DND-41 (cell line): ENCODE measurements at regions not wholly inside any gene's neighbourhood (a gene's known extent, or its start where the extent isn't known, plus 50 kb on each side); places are given as distances from the start of the nearest gene placed in this dataset.

Source experiments
- ATAC-seq: fragments of 200-7000 bp; cut with Tn5 transposase; 3 replicates; pipeline ENCODE4 v1.9.1; 2021; ENCODE audit warnings: low read depth; ENCODE audit not compliant: insufficient read depth
- DNase-seq: peaks from one replicate; pipeline ENCODE4 v3.0.0-alpha.2; 2020
- H2AFZ ChIP-seq: 2 replicates; pipeline ENCODE4 v1.6.0; 2012; ENCODE audit warnings: low read depth, low read length
- H3K27ac ChIP-seq: 2 replicates; pipeline ENCODE4 v1.5.1; 2012; ENCODE audit warnings: low read length, inconsistent platforms
- H3K27me3 ChIP-seq: fragments of 200-600 bp; sonication (generic); 2 replicates; pipeline ENCODE4 v1.6.0; 2012; ENCODE audit warnings: low read length, mild to moderate bottlenecking, inconsistent platforms; ENCODE audit not compliant: insufficient read depth, poor library complexity
- H3K36me3 ChIP-seq: 2 replicates; pipeline ENCODE4 v1.5.1; 2012; ENCODE audit warnings: low read length, inconsistent platforms; ENCODE audit not compliant: insufficient read depth
- H3K4me1 ChIP-seq: 2 replicates; pipeline ENCODE4 v1.5.1; 2012; ENCODE audit warnings: mild to moderate bottlenecking, low read length; ENCODE audit not compliant: insufficient read depth
- H3K4me2 ChIP-seq: 2 replicates; pipeline ENCODE4 v1.6.0; 2012; ENCODE audit warnings: mild to moderate bottlenecking, moderate library complexity, low read length, inconsistent platforms; ENCODE audit not compliant: insufficient read depth
- H3K4me3 ChIP-seq, 2 experiments: fragments of 200-600 bp in 1 of 2; shearing (Covaris generic) in 1 of 2; 2 replicates each; pipeline ENCODE4 v1.5.1; 2012 to 2016; ENCODE audit warnings: inconsistent platforms in 2 of 2, low read length in 2 of 2, mild to moderate bottlenecking in 2 of 2, low read depth in 1 of 2, moderate library complexity in 1 of 2
- H3K79me2 ChIP-seq: 2 replicates; pipeline ENCODE4 v1.6.0; 2012; ENCODE audit warnings: low read length, inconsistent platforms; ENCODE audit not compliant: insufficient read depth
- H3K9ac ChIP-seq: 2 replicates; pipeline ENCODE4 v1.6.0; 2012; ENCODE audit warnings: low read depth, mild to moderate bottlenecking, inconsistent platforms, low read length, moderate library complexity
- H3K9me3 ChIP-seq: 2 replicates; pipeline ENCODE4 v1.5.1; 2012; ENCODE audit warnings: low read length, moderate library complexity, mild to moderate bottlenecking, inconsistent platforms; ENCODE audit not compliant: insufficient read depth, severe bottlenecking
- H4K20me1 ChIP-seq: 2 replicates; pipeline ENCODE4 v1.6.0; 2012; ENCODE audit warnings: low read length; ENCODE audit not compliant: insufficient read depth
- EZH2 ChIP-seq: IDR thresholded peaks from 3 replicates; pipeline ENCODE4 v1.6.1; 2012; ENCODE audit warnings: borderline replicate concordance, low read depth, mild to moderate bottlenecking, moderate library complexity, low read length, inconsistent platforms; ENCODE audit not compliant: severe bottlenecking
- TF ChIP-seq, protein P1 (sequence below): IDR thresholded peaks from 2 replicates; pipeline ENCODE4 v1.5.1; 2012; ENCODE audit warnings: borderline replicate concordance, low read length, moderate library complexity, mild to moderate bottlenecking; ENCODE audit not compliant: poor library complexity, severe bottlenecking; ENCODE audit errors: extremely low read depth

DNA sequence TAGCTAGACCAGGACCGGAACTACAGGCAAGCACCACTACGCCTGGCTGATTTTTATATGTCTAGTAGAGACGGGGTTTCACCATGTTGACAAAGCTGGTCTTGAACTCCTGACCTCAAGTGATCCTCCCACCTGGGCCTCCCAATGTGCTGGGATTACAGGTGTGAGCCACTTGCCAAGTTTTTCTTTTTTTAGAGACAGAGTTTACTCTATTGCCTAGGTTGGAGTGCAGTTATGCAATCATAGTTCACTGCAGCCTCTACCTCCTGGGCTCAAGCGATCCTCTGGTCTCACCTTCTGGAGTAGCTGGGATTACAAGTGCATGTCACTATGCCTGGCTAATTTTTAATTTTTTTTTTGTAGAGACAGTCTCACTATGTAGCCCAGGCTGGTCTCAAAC, 201.5 kb upstream of the TBX3 start:
- Histone ChIP-seq H3K4me1 (no peaks in the 10 kb centered on the region), H3K9ac (no peak overlapping the region), H2AFZ (no peak overlapping the region), H3K27ac (no peak overlapping the region), H3K4me3 (no peak overlapping the region), H3K27me3 (no peaks in the 10 kb centered on the region), H4K20me1 (no peaks in the 10 kb centered on the region), H3K4me2 (no peak overlapping the region), H3K9me3 (no peaks in the 10 kb centered on the region), H3K79me2 (no peaks in the 10 kb centered on the region), H3K36me3 (no peaks in the 10 kb centered on the region)
- ATAC-seq (no peak), DNase-seq (no peak)
- TF ChIP-seq, protein P1, sequence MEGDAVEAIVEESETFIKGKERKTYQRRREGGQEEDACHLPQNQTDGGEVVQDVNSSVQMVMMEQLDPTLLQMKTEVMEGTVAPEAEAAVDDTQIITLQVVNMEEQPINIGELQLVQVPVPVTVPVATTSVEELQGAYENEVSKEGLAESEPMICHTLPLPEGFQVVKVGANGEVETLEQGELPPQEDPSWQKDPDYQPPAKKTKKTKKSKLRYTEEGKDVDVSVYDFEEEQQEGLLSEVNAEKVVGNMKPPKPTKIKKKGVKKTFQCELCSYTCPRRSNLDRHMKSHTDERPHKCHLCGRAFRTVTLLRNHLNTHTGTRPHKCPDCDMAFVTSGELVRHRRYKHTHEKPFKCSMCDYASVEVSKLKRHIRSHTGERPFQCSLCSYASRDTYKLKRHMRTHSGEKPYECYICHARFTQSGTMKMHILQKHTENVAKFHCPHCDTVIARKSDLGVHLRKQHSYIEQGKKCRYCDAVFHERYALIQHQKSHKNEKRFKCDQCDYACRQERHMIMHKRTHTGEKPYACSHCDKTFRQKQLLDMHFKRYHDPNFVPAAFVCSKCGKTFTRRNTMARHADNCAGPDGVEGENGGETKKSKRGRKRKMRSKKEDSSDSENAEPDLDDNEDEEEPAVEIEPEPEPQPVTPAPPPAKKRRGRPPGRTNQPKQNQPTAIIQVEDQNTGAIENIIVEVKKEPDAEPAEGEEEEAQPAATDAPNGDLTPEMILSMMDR, result no peak
- no peak for TF ChIP-seq EZH2

DNA sequence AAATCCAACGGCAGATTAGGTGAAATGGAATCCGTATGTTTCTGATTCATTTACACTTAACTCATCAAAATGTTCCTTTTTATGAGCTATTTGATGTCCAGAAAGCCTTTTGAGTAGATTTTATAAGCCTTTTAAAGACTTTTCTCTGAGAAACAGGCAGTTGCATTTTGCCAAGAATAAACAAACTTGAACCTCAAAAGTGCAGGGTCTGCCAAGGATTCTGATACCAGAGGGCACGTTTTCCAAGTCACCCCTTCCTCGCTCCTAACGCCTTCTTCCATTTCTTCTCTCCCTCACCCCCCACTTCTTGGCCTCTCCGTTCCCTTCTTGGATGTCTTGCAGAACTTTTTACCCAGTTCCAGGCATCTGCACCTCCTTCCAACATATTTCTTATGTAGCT, 200.6 kb upstream of the TBX3 start:
- TF ChIP-seq, protein P1, result no peak
- TF ChIP-seq EZH2, result no peak
- no peaks in the 10 kb centered on the region for H3K27me3 ChIP-seq
- no peaks in the 10 kb centered on the region for H4K20me1 ChIP-seq
- H3K4me3 ChIP-seq, result no peak overlapping the region
- ATAC-seq (no peak), DNase-seq (no peak)
- H3K4me1 ChIP-seq, result no peaks in the 10 kb centered on the region
- no peak overlapping the region for H2AFZ ChIP-seq
- no peak overlapping the region for H3K9ac ChIP-seq
- H3K27ac ChIP-seq, result no peak overlapping the region
- H3K36me3 ChIP-seq, result no peaks in the 10 kb centered on the region
- H3K9me3 ChIP-seq, result no peaks in the 10 kb centered on the region
- H3K4me2 ChIP-seq, result no peak overlapping the region
- no peaks in the 10 kb centered on the region for H3K79me2 ChIP-seq

DNA sequence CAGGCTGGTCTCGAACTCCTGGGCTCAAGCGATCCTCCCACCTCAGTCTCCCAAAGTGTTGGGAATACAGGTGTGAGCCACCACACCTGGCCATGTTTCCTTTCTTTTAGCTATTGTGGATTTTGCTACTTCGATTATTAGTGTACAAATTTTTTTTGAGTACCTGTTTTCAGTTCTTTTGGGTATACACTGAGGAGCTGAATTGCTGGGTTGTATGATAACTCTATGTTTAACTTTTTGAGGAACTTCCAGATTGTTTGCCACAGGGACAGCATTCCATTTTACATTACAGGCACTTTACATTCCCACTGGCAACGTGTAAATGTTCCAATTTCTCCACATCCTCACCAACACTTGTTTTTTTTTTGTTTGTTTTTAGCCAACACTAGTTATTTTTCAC, 198.1 kb upstream of the TBX3 start:
- TF ChIP-seq, protein P1, result no peak
- TF ChIP-seq EZH2, result no peak
- no peak overlapping the region for H3K27ac ChIP-seq
- no peak overlapping the region for H3K9ac ChIP-seq
- no peaks in the 10 kb centered on the region for H3K27me3 ChIP-seq
- H3K36me3 ChIP-seq, result no peaks in the 10 kb centered on the region
- DNase-seq (no peak), ATAC-seq (no peak)
- no peak overlapping the region for H3K4me2 ChIP-seq
- no peak overlapping the region for H2AFZ ChIP-seq
- no peak overlapping the region for H3K4me3 ChIP-seq
- no peaks in the 10 kb centered on the region for H3K9me3 ChIP-seq
- no peaks in the 10 kb centered on the region; the same call in 1 of the 2 replicates for H4K20me1 ChIP-seq
- no peaks in the 10 kb centered on the region for H3K4me1 ChIP-seq
- no peaks in the 10 kb centered on the region for H3K79me2 ChIP-seq

DNA sequence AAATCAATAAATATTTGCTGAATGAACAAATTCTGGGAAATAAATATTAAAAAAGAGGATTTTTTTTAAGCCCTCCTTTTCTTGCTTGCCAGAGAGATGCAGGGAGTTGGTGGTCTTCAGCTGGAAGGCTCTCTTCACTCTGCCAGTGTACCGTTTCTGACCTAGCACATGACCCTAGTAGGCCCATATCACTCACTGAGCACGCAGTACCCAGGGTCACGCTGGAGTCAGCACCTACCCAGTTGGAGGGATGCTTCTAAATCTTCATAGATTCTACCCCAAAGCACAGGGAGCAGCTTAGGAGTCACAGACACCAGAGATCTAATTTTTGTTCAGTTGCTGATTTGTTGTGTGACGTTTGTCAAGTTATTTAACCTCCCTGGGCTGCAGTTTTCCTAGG, 195.4 kb upstream of the TBX3 start:
- no peaks in the 10 kb centered on the region for H3K36me3 ChIP-seq
- DNase-seq (no peak), ATAC-seq (no peak)
- no peak for TF ChIP-seq EZH2
- TF ChIP-seq, protein P1, result no peak
- no peak overlapping the region for H3K27ac ChIP-seq
- no peak overlapping the region for H2AFZ ChIP-seq
- no peaks in the 10 kb centered on the region for H3K27me3 ChIP-seq
- no peak overlapping the region for H3K9ac ChIP-seq
- no peaks in the 10 kb centered on the region for H3K4me1 ChIP-seq
- H3K4me2 ChIP-seq, result no peak overlapping the region
- no peaks in the 10 kb centered on the region for H3K9me3 ChIP-seq
- H4K20me1 ChIP-seq, result no peaks in the 10 kb centered on the region; the same call in 1 of the 2 replicates
- no peak overlapping the region for H3K4me3 ChIP-seq
- no peaks in the 10 kb centered on the region for H3K79me2 ChIP-seq
